ENCODE measurements at regions not wholly inside any gene's neighbourhood (a gene's known extent, or its start where the extent isn't known, plus 50 kb on each side); places are given as distances from the start of the nearest gene placed in this dataset.

DNA sequence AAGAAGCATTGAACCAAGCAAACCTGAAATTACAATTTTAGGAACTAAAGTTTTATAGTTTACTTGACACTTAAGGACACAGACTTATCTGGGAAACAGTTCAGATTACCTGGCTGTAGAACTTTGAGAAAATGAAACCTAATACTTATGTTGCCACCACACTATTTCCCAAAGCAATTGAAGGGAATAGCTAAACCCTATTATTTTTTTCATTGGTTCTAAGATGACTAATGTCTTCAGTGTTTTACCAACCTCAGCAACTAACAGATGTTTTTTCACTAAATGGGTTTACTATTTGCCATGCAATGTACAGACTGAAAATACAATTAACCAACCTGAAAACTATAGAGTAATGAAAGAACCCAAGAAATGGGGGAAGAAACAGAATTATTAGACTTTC lies 689.6 kb downstream of the SORCS1 start:
- DNase-seq, result no peak
- ATAC-seq, result no peak
- intact Hi-C loops (cut with DNase I), result no loop called here

DNA sequence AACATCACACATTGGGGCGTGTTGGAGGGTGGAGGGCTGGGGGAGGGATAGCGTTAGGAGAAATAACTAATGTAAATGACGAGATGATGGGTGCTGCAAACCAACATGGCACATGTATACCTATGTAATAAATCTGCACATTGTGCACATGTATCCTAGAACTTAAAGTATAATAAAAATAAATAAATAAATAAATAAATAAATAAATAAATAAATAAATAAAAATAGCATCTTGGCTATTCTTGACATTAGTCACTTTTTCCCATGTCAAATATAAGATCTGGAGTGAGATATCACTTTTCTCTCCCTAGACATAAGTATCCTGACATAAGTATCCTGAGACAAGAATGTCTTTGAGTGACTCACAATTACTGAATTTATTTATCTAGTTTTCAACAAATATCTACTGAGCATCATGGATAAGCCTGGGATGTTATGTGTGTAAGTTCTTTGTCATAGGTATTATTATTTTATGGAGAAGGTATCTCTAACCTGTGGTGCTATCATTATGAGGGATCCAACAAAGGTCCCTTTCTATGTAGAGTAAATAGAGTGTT lies 691.3 kb downstream of the SORCS1 start:
- DNase-seq (no peak), ATAC-seq (no peak)
- intact Hi-C loops (cut with DNase I), result no loop called here

DNA sequence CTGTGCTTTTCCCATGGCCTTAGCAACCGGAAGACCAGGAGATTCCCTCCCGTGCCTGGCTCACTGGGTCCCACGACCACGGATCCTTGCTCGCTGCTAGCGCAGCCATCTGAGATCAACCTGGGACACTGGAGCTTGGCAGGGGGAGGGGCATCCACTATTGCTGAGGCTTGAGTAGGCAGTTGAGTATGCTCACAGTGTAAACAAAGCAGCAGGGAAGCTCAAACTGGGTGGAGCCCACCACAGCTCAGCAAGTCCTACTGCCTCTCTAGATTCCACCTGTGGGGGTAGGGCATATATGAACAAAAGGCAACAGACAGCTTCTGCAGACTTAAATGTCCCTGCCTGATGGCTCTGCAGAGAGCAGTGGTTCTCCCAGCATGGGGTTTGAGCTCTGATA lies 697.0 kb downstream of the SORCS1 start:
- intact Hi-C loops (cut with DNase I), result no loop called here
- DNase-seq (no peak), ATAC-seq (no peak)

DNA sequence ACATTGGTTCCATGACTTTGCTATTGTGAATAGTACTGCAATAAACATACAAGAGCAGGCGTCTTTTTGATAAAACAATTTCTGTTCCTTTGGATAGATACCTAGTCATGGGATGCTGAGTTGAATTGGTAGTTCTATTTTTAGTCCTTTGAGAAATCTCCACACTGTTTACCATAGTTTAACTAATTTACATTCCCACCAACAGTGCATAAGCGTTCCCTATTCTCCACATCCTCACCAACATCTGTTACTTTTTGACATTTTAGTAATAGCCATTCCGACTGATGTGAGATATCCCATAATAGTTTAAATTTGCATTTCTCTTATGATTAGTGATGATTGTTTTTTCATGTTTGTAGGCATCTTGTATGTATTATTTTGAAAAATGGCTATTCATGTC lies 707.0 kb downstream of the SORCS1 start:
- DNase-seq, result no peak
- intact Hi-C loops (cut with DNase I), result no loop called here
- ATAC-seq, result no peak

- no peak for DNase-seq
- intact Hi-C loops (cut with DNase I), result no loop called here
- no peak for ATAC-seq
These were observed 710.3 kb downstream of the SORCS1 start for GRCh38 chr10:106454233-106454632.

- intact Hi-C loops (cut with DNase I), result no loop called here
- no peak for ATAC-seq
- no peak for DNase-seq
These were observed 713.5 kb downstream of the SORCS1 start for GRCh38 chr10:106450966-106451365.

- intact Hi-C loops (cut with DNase I), result no loop called here
- ATAC-seq, result no peak
- DNase-seq, result no peak
These were observed 717.6 kb downstream of the SORCS1 start for GRCh38 chr10:106446920-106447319.

DNA sequence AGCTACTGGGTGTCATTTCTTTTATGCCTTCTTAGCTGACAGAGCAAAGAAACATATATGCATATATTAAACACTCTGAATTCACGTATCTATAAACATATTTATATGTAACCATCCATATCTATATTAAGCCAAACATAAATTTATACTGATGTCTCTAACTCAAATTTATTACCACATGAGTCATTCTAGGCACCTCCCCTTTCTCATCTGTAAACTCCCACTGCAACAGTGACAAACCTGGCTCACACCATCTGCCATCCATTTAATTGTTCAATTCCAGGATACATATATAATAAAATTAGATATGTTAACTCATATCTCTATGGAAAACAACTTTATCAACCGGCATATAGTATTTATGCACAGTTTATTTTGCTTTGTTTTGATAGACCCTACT lies 722.3 kb downstream of the SORCS1 start:
- intact Hi-C loops (cut with DNase I), result no loop called here
- no peak for DNase-seq

DNA sequence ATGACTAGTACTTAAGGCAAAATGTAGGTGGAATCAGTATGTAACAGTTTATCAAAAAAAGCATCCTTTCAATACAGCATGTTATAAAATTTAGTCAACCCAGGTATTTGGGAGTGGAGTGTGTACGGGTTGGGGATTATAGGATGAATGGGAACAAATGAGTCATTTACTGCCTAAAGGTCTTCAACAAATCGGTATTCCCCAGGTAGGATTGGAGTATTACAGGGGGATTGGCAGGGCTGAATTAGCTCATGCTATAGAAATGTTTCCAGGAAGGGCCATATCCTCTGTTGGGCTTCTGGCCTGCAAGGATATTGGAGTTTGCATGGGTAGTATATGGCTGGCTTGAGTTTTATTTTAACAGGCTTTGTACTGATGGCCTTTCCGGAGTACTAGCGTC lies 723.7 kb downstream of the SORCS1 start:
- ATAC-seq (no peak), DNase-seq (no peak)
- intact Hi-C loops (cut with DNase I), result no loop called here

More for the DNA sequence above, 722.3 kb downstream of the SORCS1 start:
- no peak for ATAC-seq

GRCh38 chr10:106440355-106440754 lies 724.2 kb downstream of the SORCS1 start:
- ATAC-seq (no peak), DNase-seq (no peak)
- intact Hi-C loops (cut with DNase I), result no loop called here

DNA sequence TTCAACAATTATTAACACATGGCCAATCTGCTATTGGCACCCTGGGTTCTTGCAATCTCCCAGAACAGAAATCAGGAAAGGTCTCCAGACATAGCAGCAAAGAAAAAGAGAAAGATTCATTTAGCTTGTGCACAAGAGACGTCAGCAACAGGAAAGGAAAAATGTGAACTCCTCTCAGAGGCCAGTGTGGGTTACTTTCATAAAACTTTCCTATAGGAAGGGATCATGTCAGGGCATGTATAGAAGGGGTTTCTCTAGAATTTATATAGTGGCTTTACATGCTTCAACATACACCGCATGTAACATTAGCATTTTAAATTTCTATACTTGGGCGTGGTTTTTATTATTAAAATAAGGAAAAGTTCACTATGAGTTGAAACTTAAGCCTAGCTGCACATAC lies 725.1 kb downstream of the SORCS1 start:
- ATAC-seq (no peak), DNase-seq (no peak)
- intact Hi-C loops (cut with DNase I), result no loop called here

DNA sequence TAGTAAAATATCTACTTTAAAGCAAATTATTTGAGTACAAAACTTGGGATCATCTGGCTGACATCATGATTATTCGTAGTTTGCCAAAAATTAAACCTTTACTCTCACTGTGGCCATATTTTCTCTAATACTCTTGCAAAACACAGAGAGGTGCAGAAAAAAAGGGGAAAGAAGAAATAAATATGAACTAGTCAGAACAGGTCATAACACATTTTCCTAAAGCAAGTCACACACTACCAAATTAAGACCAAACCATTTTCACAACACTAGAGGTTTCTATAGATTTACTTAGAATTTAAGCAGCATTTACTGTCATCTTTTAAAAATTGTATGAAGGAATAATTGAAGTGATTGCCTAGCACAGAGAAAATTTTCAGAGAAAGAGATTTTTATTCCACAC lies 726.1 kb downstream of the SORCS1 start:
- ATAC-seq, result no peak
- intact Hi-C loops (cut with DNase I), result no loop called here
- no peak for DNase-seq

DNA sequence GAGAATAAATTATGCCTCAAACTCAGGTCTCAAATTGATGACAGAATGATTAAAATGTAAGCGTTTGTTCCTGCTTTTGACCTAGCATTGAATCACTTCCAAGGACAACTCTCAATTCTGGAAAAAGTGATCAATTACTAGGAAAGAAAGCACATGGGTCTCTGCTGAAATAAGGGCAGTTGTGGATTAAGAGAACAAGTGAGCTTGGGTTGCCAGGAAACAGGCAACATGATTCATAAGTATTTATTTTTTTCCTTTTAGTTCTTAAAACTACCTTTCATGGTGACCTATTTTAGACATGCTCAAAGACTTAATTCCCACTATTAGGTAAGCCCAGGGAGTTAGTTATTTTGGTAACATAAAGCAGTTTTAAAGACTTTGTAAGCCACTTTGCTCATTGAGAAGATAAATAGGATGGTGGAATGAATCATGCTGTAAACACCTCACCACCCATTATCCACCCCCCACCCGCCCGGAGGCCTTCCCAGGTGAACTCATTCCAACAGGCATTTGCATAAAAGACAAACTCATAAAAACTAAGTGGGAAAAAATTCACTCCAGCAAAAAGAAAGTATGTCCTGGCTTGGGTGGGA lies 728.3 kb downstream of the SORCS1 start:
- ATAC-seq (no peak), DNase-seq (no peak)
- intact Hi-C loops (cut with DNase I), result no loop called here

DNA sequence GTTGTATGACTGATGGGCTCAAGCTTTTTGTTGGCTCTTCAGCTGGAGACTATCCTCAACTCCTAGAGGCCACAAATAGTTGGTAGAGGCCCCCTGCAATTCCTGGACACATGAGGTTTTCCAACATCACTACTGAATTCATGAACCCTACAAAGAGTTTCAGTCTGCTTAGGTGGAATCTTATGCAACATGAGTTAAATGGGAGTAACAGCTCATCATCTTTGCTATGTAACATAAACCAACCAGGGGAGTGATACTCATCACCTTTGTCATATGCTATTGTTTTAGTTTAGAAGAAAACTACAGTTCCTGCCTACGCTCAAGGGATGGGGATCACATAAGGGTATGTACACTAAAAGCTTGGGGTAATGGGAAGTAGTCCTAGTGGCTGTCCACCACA lies 729.4 kb downstream of the SORCS1 start:
- no peak for ATAC-seq
- DNase-seq, result no peak
- intact Hi-C loops (cut with DNase I), result no loop called here

GRCh38 chr10:106424981-106425380 lies 739.5 kb downstream of the SORCS1 start:
- intact Hi-C loops (cut with DNase I), result no loop called here

DNA sequence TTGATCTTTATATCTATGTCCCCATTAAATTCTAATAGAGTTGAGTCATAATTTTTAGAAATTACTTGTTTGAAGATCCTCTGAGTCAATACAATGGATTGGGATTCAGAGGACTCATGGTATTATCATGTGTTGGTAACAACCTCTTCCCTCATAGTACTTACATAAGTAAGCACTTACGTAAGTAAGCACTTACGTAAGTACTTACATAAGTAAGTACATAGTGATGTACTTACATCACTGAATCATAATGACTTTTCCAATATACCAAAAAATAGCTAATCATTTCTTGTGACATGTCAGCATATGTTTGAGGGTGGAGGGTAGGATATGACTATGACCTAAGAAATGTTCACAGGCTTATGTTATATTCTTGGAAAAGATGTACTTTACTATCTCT lies 740.5 kb downstream of the SORCS1 start:
- intact Hi-C loops (cut with DNase I), result no loop called here
- ATAC-seq (no peak), DNase-seq (no peak)

More at GRCh38 chr10:106424981-106425380, 739.5 kb downstream of the SORCS1 start:
- DNase-seq (no peak), ATAC-seq (no peak)

- intact Hi-C loops (cut with DNase I), result no loop called here
- no peak for ATAC-seq
- no peak for DNase-seq
These were observed 754.2 kb downstream of the SORCS1 start for GRCh38 chr10:106410331-106410730.

- intact Hi-C loops (cut with DNase I), result no loop called here
- ATAC-seq, result no peak
- no peak for DNase-seq
These were observed 759.4 kb downstream of the SORCS1 start for GRCh38 chr10:106405141-106405540.

DNA sequence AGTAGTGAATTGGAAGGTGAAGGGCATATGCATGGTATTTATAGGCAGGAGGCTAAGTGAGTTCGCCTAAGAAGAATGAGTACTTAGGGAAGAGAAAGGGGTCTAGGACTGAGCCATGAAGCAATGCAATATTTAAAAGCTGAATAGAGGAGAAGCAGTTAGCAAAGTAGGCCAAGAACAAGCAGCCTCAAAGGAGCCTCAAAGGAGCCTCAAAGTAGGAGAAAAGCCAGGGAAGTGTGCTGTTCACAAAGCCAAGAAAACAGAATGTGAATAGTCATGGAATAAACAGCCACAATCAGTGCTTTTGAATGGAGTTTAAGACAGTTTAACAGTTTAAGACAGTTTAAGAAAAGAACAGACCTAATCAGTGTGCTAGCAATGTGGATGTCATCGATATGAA lies 762.0 kb downstream of the SORCS1 start:
- DNase-seq (no peak), ATAC-seq (no peak)
- intact Hi-C loops (cut with DNase I), result no loop called here

GRCh38 chr10:106401967-106402366 lies 762.5 kb downstream of the SORCS1 start:
- DNase-seq (no peak), ATAC-seq (no peak)
- intact Hi-C loops (cut with DNase I), result no loop called here

GRCh38 chr10:106401161-106401560 lies 763.3 kb downstream of the SORCS1 start:
- DNase-seq (no peak), ATAC-seq (no peak)
- intact Hi-C loops (cut with DNase I), result no loop called here

DNA sequence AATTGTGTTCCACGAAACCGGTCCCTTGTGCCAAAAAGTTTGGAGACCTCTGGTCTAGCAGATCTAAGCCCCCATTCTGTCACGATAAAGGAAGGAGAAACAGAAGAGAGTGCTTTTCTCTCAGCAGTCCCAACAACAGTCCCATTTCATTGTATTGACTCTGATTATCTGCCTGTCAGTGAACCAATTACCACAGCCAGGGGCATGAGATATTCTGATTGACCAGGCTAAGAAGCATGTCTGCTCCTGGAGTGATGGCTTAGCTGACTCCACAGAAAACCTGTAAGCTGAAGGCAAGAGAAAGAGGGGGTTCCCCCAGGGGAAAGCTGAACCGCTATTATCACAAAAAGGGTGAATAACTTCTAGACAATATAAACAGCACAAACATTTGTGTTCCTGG lies 765.4 kb downstream of the SORCS1 start:
- ATAC-seq (no peak), DNase-seq (no peak)
- intact Hi-C loops (cut with DNase I), result no loop called here
